SK-N-SH treated with all-trans-retinoic acid at 6 μM for 48 hours (cell line): ENCODE measurements at regions not wholly inside any gene's neighbourhood (a gene's known extent, or its start where the extent isn't known, plus 50 kb on each side); places are given as distances from the start of the nearest gene placed in this dataset.

ENCODE experiments used
- CREB5 ChIP-seq: fragments of 250-450 bp; sonication (Bioruptor Pico); IDR thresholded peaks from 2 replicates; pipeline ENCODE4 v1.5.1; 2020; ENCODE audit warnings: low read depth, mild to moderate bottlenecking, moderate library complexity
- CSDC2 ChIP-seq: fragments of 250-450 bp; sonication (Bioruptor Pico); IDR thresholded peaks from 2 replicates; pipeline ENCODE4 v1.5.0; 2020; ENCODE audit warnings: mild to moderate bottlenecking, moderate library complexity
- ESRRG ChIP-seq: fragments of 250-450 bp; sonication (Bioruptor Pico); IDR thresholded peaks from 2 replicates; pipeline ENCODE4 v1.6.1; 2021; ENCODE audit warnings: mild to moderate bottlenecking
- GLIS3 ChIP-seq: fragments of 250-450 bp; sonication (Bioruptor Pico); IDR thresholded peaks from 2 replicates; pipeline ENCODE4 v1.5.0; 2020; ENCODE audit warnings: mild to moderate bottlenecking, moderate library complexity
- OSR1 ChIP-seq: fragments of 250-450 bp; sonication (Bioruptor Pico); IDR thresholded peaks from 2 replicates; pipeline ENCODE4 v1.8.0; 2022; ENCODE audit warnings: moderate library complexity, mild to moderate bottlenecking, inconsistent platforms
- PATZ1 ChIP-seq: fragments of 250-450 bp; sonication (Bioruptor Pico); IDR thresholded peaks from 2 replicates; pipeline ENCODE4 v1.8.0; 2020; ENCODE audit warnings: mild to moderate bottlenecking, moderate library complexity, borderline replicate concordance
- PPARA ChIP-seq: fragments of 250-450 bp; sonication (Bioruptor Pico); IDR thresholded peaks from 2 replicates; pipeline ENCODE4 v1.5.0; 2020; ENCODE audit warnings: mild to moderate bottlenecking, borderline replicate concordance
- TOX ChIP-seq: fragments of 250-450 bp; sonication (Bioruptor Pico); IDR thresholded peaks from 2 replicates; pipeline ENCODE4 v1.8.0; 2021; ENCODE audit warnings: mild to moderate bottlenecking, moderate library complexity, borderline replicate concordance
- TSHZ2 ChIP-seq: fragments of 250-450 bp; sonication (Bioruptor Pico); IDR thresholded peaks from 2 replicates; pipeline ENCODE4 v1.5.0; 2020; ENCODE audit warnings: mild to moderate bottlenecking, moderate library complexity
- ZFP3 ChIP-seq: fragments of 250-450 bp; sonication (Bioruptor Pico); IDR thresholded peaks from 2 replicates; pipeline ENCODE4 v1.5.0; 2020; ENCODE audit warnings: mild to moderate bottlenecking, moderate library complexity
- ZFP30 ChIP-seq: fragments of 450-650 bp; formaldehyde crosslinking; IDR thresholded peaks from 2 replicates; pipeline ENCODE4 v1.5.0; 2022; ENCODE audit warnings: mild to moderate bottlenecking, moderate library complexity
- ZNF8 ChIP-seq: fragments of 450-650 bp; formaldehyde crosslinking; IDR thresholded peaks from 2 replicates; pipeline ENCODE4 v1.5.0; 2020; ENCODE audit warnings: mild to moderate bottlenecking, moderate library complexity

GRCh38 chr1:56115701-56116100 lies 463.7 kb downstream of the PLPP3 start:
- TF ChIP-seq CREB5 (CRISPR knock-in tag) (no peak), ZFP3 (CRISPR knock-in tag) (no peak), OSR1 (CRISPR knock-in tag) (no peak), TOX (CRISPR knock-in tag) (no peak), ZFP30 (no peak), CSDC2 (no peak), PATZ1 (CRISPR knock-in tag) (no peak), PPARA (CRISPR knock-in tag) (no peak), ESRRG (CRISPR knock-in tag) (no peak), ZNF8 (no peak), GLIS3 (CRISPR knock-in tag) (no peak), TSHZ2 (CRISPR knock-in tag) (no peak)
